K562 (cell line): ENCODE measurements at regions not wholly inside any gene's neighbourhood (a gene's known extent, or its start where the extent isn't known, plus 50 kb on each side); places are given as distances from the start of the nearest gene placed in this dataset.

Experiments
- ATAC-seq: fragments of 200-7000 bp; cut with Tn5 transposase; 3 replicates; pipeline ENCODE4 v1.9.1; 2020; ENCODE audit warnings: moderate library complexity
- BruUV-seq: library from RNA; stranded (reverse); fragments of 400-500 nt; replicated peaks from 2 replicates; lab custom pipeline; 2021; lab: Mats Ljungman, UMichigan
- CTCF ChIA-PET: fragments of 300-600 bp; formaldehyde crosslinking; extraction: SDS; loops from one replicate; lab custom pipeline; 2021; ENCODE audit warnings: low intra/inter-chr PET ratio; lab: Yijun Ruan, JAX
- POLR2A ChIA-PET: fragments of 300-600, 350-650 bp; sonication (Branson Sonifier 250); formaldehyde crosslinking; extraction: SDS; loops from one replicate; lab custom pipeline; 2021; ENCODE audit warnings: antibody characterized with exemption, inconsistent platforms; lab: Yijun Ruan, JAX
- DNase-seq, 4 experiments: peaks; one replicate each; pipeline versions ENCODE4 v3.0.0 to v3.0.0-alpha.2; 2011 to 2018; ENCODE audit warnings: low spot score in 3 of 4, mixed read lengths in 3 of 4; ENCODE audit errors: extremely low read depth in 1 of 4
- FAIRE-seq: peaks from 2 replicates; lab custom pipeline; 2011; peaks lifted over from hg19 to GRCh38; lab: Jason Lieb, UNC
- H2AFZ ChIP-seq: 2 replicates; pipeline ENCODE4 v1.6.0; 2011; ENCODE audit warnings: low read depth, low read length, control low read depth, inconsistent platforms
- H3K27ac ChIP-seq: fragments of 200-600 bp; 3 replicates; pipeline ENCODE4 v1.8.0; 2011; ENCODE audit warnings: low read depth, mild to moderate bottlenecking, control low read depth, inconsistent platforms, low read length, moderate library complexity, mixed read lengths; ENCODE audit errors: extremely low read depth
- H3K27me3 ChIP-seq, 2 experiments: fragments of 300-600 bp in 1 of 2; 2 replicates in 1 of 2; 3 replicates in 1 of 2; pipeline versions ENCODE4 v1.6.0 to v1.8.0; 2011; ENCODE audit warnings: inconsistent platforms in 2 of 2, low read length in 2 of 2, mild to moderate bottlenecking in 1 of 2, mixed read lengths in 1 of 2, moderate library complexity in 1 of 2; ENCODE audit not compliant: control insufficient read depth in 2 of 2, insufficient read depth in 2 of 2
- H3K36me3 ChIP-seq: fragments of 300-600 bp; 3 replicates; pipeline ENCODE4 v1.8.0; 2011; ENCODE audit warnings: mild to moderate bottlenecking, low read length, inconsistent platforms; ENCODE audit not compliant: control insufficient read depth, insufficient read depth
- H3K4me1 ChIP-seq, 2 experiments: fragments of 200-600 bp in 1 of 2; replicated peaks in 1 of 2; 2 replicates in 1 of 2; 3 replicates in 1 of 2; pipeline versions ENCODE4 v1.5.1 to v1.8.0; 2011; ENCODE audit warnings: inconsistent platforms in 2 of 2, low read length in 2 of 2, mild to moderate bottlenecking in 1 of 2, mixed read lengths in 1 of 2, moderate library complexity in 1 of 2; ENCODE audit not compliant: control insufficient read depth in 2 of 2, insufficient read depth in 2 of 2
- H3K4me2 ChIP-seq: 2 replicates; pipeline ENCODE4 v1.6.1; 2011; ENCODE audit warnings: low read length, control low read depth, inconsistent platforms, mixed read lengths; ENCODE audit not compliant: insufficient read depth
- H3K4me3 ChIP-seq: fragments of 200-600 bp; sonication (generic), shearing (Covaris generic); 2 replicates; pipeline ENCODE4 v1.5.1; 2016; ENCODE audit warnings: control low read depth, inconsistent platforms
- H3K79me2 ChIP-seq: fragments of 200-600 bp; 3 replicates; pipeline ENCODE4 v1.8.0; 2011; ENCODE audit warnings: low read length, inconsistent platforms; ENCODE audit not compliant: control insufficient read depth, insufficient read depth
- H3K9ac ChIP-seq, 2 experiments: 2 replicates each; pipeline versions ENCODE4 v1.6.0 to v1.6.1; 2011; ENCODE audit warnings: low read depth in 2 of 2, low read length in 2 of 2, control low read depth in 1 of 2, inconsistent platforms in 1 of 2, mild to moderate bottlenecking in 1 of 2, mixed read lengths in 1 of 2; ENCODE audit not compliant: insufficient read depth in 1 of 2
- H3K9me1 ChIP-seq: one replicate; pipeline ENCODE4 v1.6.0; 2011; ENCODE audit warnings: inconsistent platforms, mild to moderate bottlenecking, low read length, moderate library complexity; ENCODE audit not compliant: control insufficient read depth, insufficient read depth
- H3K9me3 ChIP-seq: replicated peaks from 2 replicates; pipeline ENCODE4 v1.5.1; 2011; ENCODE audit warnings: low read depth, low read length, inconsistent platforms; ENCODE audit not compliant: control insufficient read depth, insufficient read depth
- H4K20me1 ChIP-seq: replicated peaks from 2 replicates; pipeline ENCODE4 v1.6.1; 2011; ENCODE audit warnings: low read length, inconsistent platforms, mixed read lengths; ENCODE audit not compliant: control insufficient read depth, insufficient read depth
- BCOR ChIP-seq: fragments of 450-650 bp; IDR thresholded peaks from 2 replicates; pipeline ENCODE4 v1.6.1; 2016
- BRD9 ChIP-seq: fragments of 450-650 bp; IDR thresholded peaks from 2 replicates; pipeline ENCODE4 v1.6.1; 2018; ENCODE audit warnings: low read depth; ENCODE audit not compliant: partially characterized antibody
- CBFA2T2 ChIP-seq: fragments of 450-650 bp; conservative IDR thresholded peaks from 2 replicates; pipeline ENCODE4 v1.6.1; 2017; ENCODE audit warnings: mild to moderate bottlenecking
- CCNT2 ChIP-seq: IDR thresholded peaks from 2 replicates; pipeline ENCODE4 v1.6.1; 2011; ENCODE audit warnings: borderline replicate concordance, low read depth, mild to moderate bottlenecking, moderate library complexity, mixed read lengths, low read length; ENCODE audit not compliant: insufficient read length; ENCODE audit errors: extremely low read depth
- FOSL1 ChIP-seq: fragments of 200-800 bp; sonication (Bioruptor generic); conservative IDR thresholded peaks from 2 replicates; pipeline ENCODE4 v1.6.1; 2016; ENCODE audit warnings: missing genetic modification characterization, missing compliant biosample characterization
- NFIC ChIP-seq: fragments of 450-650 bp; IDR thresholded peaks from 2 replicates; pipeline ENCODE4 v1.6.1; 2017; ENCODE audit warnings: mild to moderate bottlenecking, inconsistent platforms
- NFIX ChIP-seq: fragments of 250-450 bp; sonication (Bioruptor Pico); IDR thresholded peaks from 2 replicates; pipeline ENCODE4 v1.4.0; 2020; ENCODE audit warnings: low read depth, mild to moderate bottlenecking, moderate library complexity
- POLR3G ChIP-seq: IDR thresholded peaks from 2 replicates; pipeline ENCODE4 v1.6.1; 2011; ENCODE audit not compliant: insufficient read length, insufficient replicate concordance; ENCODE audit errors: extremely low read depth
- RCOR1 ChIP-seq, 2 experiments: IDR thresholded peaks; 2 replicates each; pipeline ENCODE4 v1.6.1; 2012; ENCODE audit warnings: low read depth in 2 of 2, low read length in 2 of 2, borderline replicate concordance in 1 of 2, improper control_type of control experiment in 1 of 2
- SIRT6 ChIP-seq: IDR thresholded peaks from one replicate; pipeline ENCODE4 v1.6.1; 2012; ENCODE audit warnings: low read depth, mild to moderate bottlenecking, control low read depth, inconsistent platforms, low read length, moderate library complexity
- WGBS: fragments of 100-300 bp; shearing (Covaris generic); methylation state at CpG from one replicate; pipeline ENCODE4 v1.1.6; 2016; ENCODE audit warnings: low coverage, mixed read lengths; ENCODE audit not compliant: insufficient coverage; ENCODE audit errors: missing lambda C conversion rate; 5-methylcytosine and 5-hydroxymethylcytosine counted together
- in situ Hi-C: fragments of 300-500 bp; cut with MboI; formaldehyde crosslinking; loops from 4 replicates; pipeline ENCODE4 v1.15.0; 2018; ENCODE audit warnings: inconsistent platforms, mixed read lengths
- intact Hi-C: fragments of 100-400 bp; cut with micrococcal nuclease; formaldehyde crosslinking; loops from 2 replicates; pipeline ENCODE4 v1.14.2; 2022
- TF ChIP-seq, protein P1 (sequence below): fragments of 250-450 bp; sonication (Bioruptor Pico); IDR thresholded peaks from 2 replicates; pipeline ENCODE4 v1.4.0; 2020; ENCODE audit warnings: mild to moderate bottlenecking
- TF ChIP-seq, protein P2 (sequence below), 2 experiments: IDR thresholded peaks; 2 replicates each; pipeline ENCODE4 v1.6.1; 2011; ENCODE audit warnings: borderline replicate concordance in 1 of 2, control low read depth in 1 of 2, low read depth in 1 of 2, low read length in 1 of 2, mild to moderate bottlenecking in 1 of 2, mixed read lengths in 1 of 2, moderate library complexity in 1 of 2; ENCODE audit not compliant: insufficient read depth in 1 of 2, insufficient read length in 1 of 2, poor library complexity in 1 of 2, severe bottlenecking in 1 of 2; ENCODE audit errors: extremely low read depth in 1 of 2
- TF ChIP-seq, protein P3 (sequence below): fragments of 450-650 bp; conservative IDR thresholded peaks from 2 replicates; pipeline ENCODE4 v1.6.1; 2016; ENCODE audit warnings: missing genetic modification characterization, low read depth, mild to moderate bottlenecking, control low read depth, missing compliant biosample characterization

DNA sequence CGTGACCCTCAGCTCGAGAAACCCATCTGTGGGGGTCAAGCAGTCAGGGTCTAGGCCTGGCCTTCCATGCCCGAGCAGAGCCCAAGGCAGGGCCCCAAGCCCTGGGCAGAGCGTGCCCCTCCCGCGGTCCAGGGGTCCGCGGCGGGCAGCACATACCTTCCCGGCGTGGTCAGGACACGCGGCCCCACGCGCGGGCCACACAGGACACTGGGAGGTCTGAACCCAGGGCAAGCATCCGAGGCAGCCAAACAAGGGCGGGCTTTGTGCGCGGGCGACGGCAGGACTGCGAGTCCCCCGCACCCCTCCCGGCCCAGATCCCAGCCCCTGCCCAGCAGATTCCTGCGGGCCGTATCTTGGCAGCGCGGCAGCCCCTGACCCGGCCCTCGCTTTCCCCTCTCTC, 61.6 kb upstream of the ACAN start:
- no peaks in the 10 kb centered on the region for H3K9me3 ChIP-seq
- CTCF ChIA-PET = no interaction called here
- no peak overlapping the region for H3K4me3 ChIP-seq
- in situ Hi-C loops (no loop called here), intact Hi-C loops (no loop called here)
- WGBS = 1% methylated on average over 25 of the region's 31 CpGs
- H3K9ac ChIP-seq = no peak overlapping the region
- no TSS peak for BruUV-seq
- peaks cover 0 to 6% of the 10 kb centered on the region in 2 experiments; a peak in 1 of 5 replicates for H3K4me1 ChIP-seq
- H3K27ac ChIP-seq = no peak overlapping the region
- H2AFZ ChIP-seq = no peak overlapping the region
- H3K36me3 ChIP-seq = no peaks in the 10 kb centered on the region
- FAIRE-seq (no peak), ATAC-seq (no peak), DNase-seq (no peak)
- TF ChIP-seq BCOR (no peak), CBFA2T2 (no peak), NFIC (no peak), FOSL1 (tag) (no peak), NFIX (no peak), CCNT2 (no peak), POLR3G (no peak), RCOR1 (IDR thresholded peaks at IDR 0.05; ENCODE audit: borderline replicate concordance in 1 of 2, low read depth in 2 of 2, low read length in 2 of 2) (no peak), SIRT6 (no peak), BRD9 (no peak)
- TF ChIP-seq, protein P1, sequence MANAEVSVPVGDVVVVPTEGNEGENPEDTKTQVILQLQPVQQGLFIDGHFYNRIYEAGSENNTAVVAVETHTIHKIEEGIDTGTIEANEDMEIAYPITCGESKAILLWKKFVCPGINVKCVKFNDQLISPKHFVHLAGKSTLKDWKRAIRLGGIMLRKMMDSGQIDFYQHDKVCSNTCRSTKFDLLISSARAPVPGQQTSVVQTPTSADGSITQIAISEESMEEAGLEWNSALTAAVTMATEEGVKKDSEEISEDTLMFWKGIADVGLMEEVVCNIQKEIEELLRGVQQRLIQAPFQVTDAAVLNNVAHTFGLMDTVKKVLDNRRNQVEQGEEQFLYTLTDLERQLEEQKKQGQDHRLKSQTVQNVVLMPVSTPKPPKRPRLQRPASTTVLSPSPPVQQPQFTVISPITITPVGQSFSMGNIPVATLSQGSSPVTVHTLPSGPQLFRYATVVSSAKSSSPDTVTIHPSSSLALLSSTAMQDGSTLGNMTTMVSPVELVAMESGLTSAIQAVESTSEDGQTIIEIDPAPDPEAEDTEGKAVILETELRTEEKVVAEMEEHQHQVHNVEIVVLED (CRISPR knock-in tag) = no peak
- TF ChIP-seq, protein P2, sequence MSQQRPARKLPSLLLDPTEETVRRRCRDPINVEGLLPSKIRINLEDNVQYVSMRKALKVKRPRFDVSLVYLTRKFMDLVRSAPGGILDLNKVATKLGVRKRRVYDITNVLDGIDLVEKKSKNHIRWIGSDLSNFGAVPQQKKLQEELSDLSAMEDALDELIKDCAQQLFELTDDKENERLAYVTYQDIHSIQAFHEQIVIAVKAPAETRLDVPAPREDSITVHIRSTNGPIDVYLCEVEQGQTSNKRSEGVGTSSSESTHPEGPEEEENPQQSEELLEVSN (IDR thresholded peaks at IDR 0.05; ENCODE audit: borderline replicate concordance in 1 of 2, extremely low read depth in 1 of 2, insufficient read depth in 1 of 2, insufficient read length in 1 of 2, low read depth in 1 of 2, low read length in 1 of 2, poor library complexity in 1 of 2, severe bottlenecking in 1 of 2) = no peak
- TF ChIP-seq, protein P3, sequence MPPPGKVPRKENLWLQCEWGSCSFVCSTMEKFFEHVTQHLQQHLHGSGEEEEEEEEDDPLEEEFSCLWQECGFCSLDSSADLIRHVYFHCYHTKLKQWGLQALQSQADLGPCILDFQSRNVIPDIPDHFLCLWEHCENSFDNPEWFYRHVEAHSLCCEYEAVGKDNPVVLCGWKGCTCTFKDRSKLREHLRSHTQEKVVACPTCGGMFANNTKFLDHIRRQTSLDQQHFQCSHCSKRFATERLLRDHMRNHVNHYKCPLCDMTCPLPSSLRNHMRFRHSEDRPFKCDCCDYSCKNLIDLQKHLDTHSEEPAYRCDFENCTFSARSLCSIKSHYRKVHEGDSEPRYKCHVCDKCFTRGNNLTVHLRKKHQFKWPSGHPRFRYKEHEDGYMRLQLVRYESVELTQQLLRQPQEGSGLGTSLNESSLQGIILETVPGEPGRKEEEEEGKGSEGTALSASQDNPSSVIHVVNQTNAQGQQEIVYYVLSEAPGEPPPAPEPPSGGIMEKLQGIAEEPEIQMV (tag) = no peak
- H3K27me3 ChIP-seq = peaks cover 19 to 49% of the 10 kb centered on the region in 2 experiments; a peak in 3 of 5 replicates
- H4K20me1 ChIP-seq = no peaks in the 10 kb centered on the region
- POLR2A ChIA-PET = interaction anchor here (1.0 kb wide), 1 partner anchor 24 kb away, joined by 3 read pairs; no protein-coding TSS in a partner anchor
- no peaks in the 10 kb centered on the region for H3K79me2 ChIP-seq
- H3K4me2 ChIP-seq = no peak overlapping the region
- no peaks in the 10 kb centered on the region for H3K9me1 ChIP-seq
